Neuron (in vitro differentiated cells): ENCODE measurements at regions not wholly inside any gene's neighbourhood (a gene's known extent, or its start where the extent isn't known, plus 50 kb on each side); places are given as distances from the start of the nearest gene placed in this dataset.
"Not testable (repeated sequence)": the region's sequence is repeated elsewhere in the genome, so short reads cannot be mapped to it uniquely, and the experiment has no call there.

ENCODE experiments used
- H2AFZ ChIP-seq: one replicate; pipeline ENCODE4 v1.6.1; 2013; ENCODE audit warnings: low read depth, mild to moderate bottlenecking, inconsistent platforms, low read length, moderate library complexity
- H3K27me3 ChIP-seq: one replicate; pipeline ENCODE4 v1.6.1; 2013; ENCODE audit warnings: low read length; ENCODE audit not compliant: insufficient read depth
- H3K36me3 ChIP-seq: one replicate; pipeline ENCODE4 v1.6.1; 2013; ENCODE audit warnings: low read length; ENCODE audit not compliant: insufficient read depth
- H3K4me1 ChIP-seq: one replicate; pipeline ENCODE4 v1.6.1; 2013; ENCODE audit warnings: low read length; ENCODE audit not compliant: insufficient read depth
- H3K4me3 ChIP-seq: 2 replicates; pipeline ENCODE4 v1.5.1; 2013; ENCODE audit warnings: mild to moderate bottlenecking, low read length, moderate library complexity
- H3K9me3 ChIP-seq: one replicate; pipeline ENCODE4 v1.6.1; 2013; ENCODE audit warnings: low read length

DNA sequence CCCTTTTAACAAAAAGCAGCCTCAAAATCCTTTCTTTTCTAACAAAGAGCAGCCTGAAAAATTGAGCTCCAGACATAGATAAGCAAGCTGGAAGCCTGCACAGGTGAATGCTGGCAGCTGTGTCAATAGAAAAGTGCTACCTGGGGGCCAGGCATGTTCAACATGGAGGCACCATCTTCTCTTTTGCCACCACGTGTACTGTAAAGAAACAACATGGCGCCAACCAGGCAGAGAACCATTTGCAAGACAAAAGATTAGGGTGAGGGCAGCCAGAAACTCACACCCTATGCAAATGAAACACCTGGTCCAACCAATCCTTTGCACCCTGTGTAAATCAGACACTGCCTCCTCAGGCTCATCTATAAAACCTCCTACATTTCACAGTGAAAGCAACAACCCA is 96.0 kb downstream of the ACTL7B start:
- H3K4me1 ChIP-seq = no peaks in the 10 kb centered on the region
- no peaks in the 10 kb centered on the region for H3K27me3 ChIP-seq
- H3K9me3 ChIP-seq = no peaks in the 10 kb centered on the region
- no peak overlapping the region for H2AFZ ChIP-seq
- no peak overlapping the region for H3K4me3 ChIP-seq
- no peaks in the 10 kb centered on the region for H3K36me3 ChIP-seq

DNA sequence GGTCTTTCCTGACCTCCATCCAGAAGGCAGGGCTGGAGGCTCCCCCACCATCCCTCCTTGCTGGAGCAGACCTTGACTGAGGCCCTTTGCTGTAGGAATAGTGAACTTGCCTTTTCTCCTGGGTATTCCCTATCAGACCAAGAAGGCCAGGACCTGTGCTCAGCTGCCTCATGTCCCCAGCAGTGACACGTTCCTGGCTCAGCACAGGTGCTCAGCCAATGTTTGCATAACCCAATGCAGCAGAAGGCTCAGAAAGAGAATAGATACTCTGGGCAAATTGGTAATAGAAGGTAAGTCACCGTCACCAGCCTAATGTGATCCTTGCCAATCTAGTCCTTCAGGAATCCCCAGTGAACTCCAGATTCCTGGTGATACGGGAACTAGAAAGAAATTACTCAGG is 96.4 kb downstream of the ACTL7B start:
- H3K4me1 ChIP-seq = no peaks in the 10 kb centered on the region
- H2AFZ ChIP-seq = no peak overlapping the region
- no peaks in the 10 kb centered on the region for H3K9me3 ChIP-seq
- no peaks in the 10 kb centered on the region for H3K36me3 ChIP-seq
- no peaks in the 10 kb centered on the region for H3K27me3 ChIP-seq
- no peak overlapping the region for H3K4me3 ChIP-seq

DNA sequence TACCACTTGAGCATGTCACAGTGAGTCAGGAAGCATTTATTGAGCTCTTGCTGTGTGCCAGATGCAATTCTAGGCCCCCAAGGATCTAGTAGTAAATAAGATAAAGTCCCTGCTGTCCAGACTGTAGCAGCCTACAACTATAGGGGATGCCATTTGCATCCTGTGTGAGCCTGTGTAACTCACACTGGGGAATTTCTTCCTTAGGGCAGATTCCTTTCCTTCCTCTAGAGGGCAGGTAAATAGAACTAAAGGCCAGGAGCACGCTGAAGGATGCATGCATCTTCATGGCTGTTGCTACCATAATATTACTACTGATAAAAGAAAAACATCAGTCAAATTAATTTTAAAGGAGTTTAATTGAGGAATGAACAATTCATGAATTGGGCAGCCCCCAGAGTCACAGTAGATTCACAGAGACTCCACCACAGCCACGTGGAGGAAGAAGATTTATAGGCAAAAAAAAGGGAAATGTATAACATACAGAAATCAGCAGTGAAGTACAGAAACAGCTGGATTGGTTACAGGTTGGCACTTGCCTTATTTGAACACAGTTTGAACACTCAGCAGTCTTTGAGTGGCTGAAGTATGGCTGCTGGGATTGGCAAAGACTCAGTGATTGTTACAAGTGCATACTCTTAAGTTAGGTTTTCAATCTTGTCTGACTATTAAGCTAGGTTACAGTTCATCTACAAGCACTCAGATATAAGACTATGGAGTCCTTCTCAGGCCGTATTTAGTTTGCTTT is 98.9 kb downstream of the ACTL7B start:
- Histone ChIP-seq H3K9me3 (no peaks in the 10 kb centered on the region), H3K36me3 (no peaks in the 10 kb centered on the region), H3K4me3 (no peak overlapping the region), H3K27me3 (no peaks in the 10 kb centered on the region), H2AFZ (no peak overlapping the region), H3K4me1 (no peaks in the 10 kb centered on the region)

DNA sequence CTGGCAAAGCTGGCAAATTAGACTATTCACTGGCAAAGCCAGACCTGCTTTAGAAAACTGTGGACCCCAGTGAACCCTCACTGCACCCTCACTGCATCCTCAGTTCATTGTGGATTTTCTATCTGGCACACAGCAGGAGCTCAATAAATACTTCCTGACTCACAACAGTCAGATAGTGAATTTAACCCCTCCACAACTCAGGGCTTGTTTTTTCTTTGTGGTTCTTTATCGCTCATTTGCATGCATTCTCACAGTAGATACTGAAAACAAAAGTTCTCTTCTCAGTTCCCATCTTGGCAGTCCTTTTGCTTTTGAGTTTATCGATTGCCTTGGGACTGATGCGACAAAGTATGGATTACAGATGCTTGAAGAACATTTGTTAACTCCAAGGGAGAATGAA is 99.8 kb downstream of the ACTL7B start:
- no peak overlapping the region for H2AFZ ChIP-seq
- H3K36me3 ChIP-seq = no peaks in the 10 kb centered on the region
- H3K9me3 ChIP-seq = no peaks in the 10 kb centered on the region
- H3K27me3 ChIP-seq = no peaks in the 10 kb centered on the region
- no peaks in the 10 kb centered on the region for H3K4me1 ChIP-seq
- no peak overlapping the region for H3K4me3 ChIP-seq

- Histone ChIP-seq H3K9me3 (no peaks in the 10 kb centered on the region), H3K4me3 (no peak overlapping the region), H2AFZ (no peak overlapping the region), H3K27me3 (no peaks in the 10 kb centered on the region), H3K4me1 (no peaks in the 10 kb centered on the region), H3K36me3 (no peaks in the 10 kb centered on the region)
Observed at GRCh38 chr9:108751369-108751768, 104.4 kb downstream of the ACTL7B start.

DNA sequence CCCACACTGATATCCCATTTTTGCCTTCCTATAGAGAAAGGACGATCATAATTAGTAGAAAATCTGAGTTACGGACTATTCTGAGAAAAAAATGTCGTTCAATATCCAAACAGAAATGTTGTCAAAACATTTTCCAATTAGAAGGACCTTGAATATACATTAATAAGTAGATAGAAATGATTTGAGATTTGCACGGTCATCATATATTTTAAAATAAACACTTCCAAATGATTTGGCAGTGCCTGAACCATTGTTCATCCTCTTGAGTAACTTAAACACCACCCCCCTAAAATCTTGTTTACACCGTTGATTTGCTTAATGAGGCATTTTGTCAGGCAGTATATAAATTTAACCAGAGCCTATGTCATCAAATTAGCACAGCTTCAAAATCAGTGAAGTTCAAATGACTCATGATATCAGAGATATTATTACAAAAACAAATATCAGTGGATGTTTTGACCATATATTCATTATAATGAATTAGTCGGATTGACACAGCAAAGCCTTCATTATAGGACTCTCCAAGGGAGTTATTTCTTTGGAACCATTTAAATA is 105.0 kb downstream of the ACTL7B start:
- no peak overlapping the region for H3K4me3 ChIP-seq
- no peaks in the 10 kb centered on the region for H3K9me3 ChIP-seq
- no peaks in the 10 kb centered on the region for H3K36me3 ChIP-seq
- no peaks in the 10 kb centered on the region for H3K27me3 ChIP-seq
- H3K4me1 ChIP-seq = no peaks in the 10 kb centered on the region
- H2AFZ ChIP-seq = no peak overlapping the region

DNA sequence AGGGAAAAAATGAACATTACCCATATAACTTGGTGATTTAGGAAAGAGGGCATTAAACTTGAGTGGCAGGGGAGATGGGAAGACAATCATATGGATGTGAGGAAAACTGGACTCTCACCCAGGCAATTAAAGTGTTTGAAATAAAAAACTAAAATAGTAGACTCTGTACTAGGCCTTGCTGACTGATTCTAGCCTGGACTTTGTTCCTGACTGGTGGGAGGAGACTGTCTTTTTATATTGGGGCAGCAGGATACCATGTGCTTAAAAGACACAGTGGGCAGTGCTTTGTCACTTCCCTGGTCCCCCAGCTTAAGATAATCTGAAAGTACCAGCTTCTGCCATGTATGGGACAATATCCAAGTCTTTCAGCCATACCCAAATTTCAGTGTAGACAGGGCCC is 107.0 kb downstream of the ACTL7B start:
- Histone ChIP-seq H2AFZ (no peak overlapping the region), H3K4me3 (no peak overlapping the region)

GRCh38 chr9:108746864-108747263 is 108.9 kb downstream of the ACTL7B start:
- H3K9me3 ChIP-seq = no peaks in the 10 kb centered on the region
- H2AFZ ChIP-seq = no peak overlapping the region
- H3K27me3 ChIP-seq = no peaks in the 10 kb centered on the region
- H3K36me3 ChIP-seq = no peaks in the 10 kb centered on the region
- peaks cover 6% of the 10 kb centered on the region for H3K4me1 ChIP-seq
- H3K4me3 ChIP-seq = no peak overlapping the region

More for the DNA sequence above, 107.0 kb downstream of the ACTL7B start:
- Histone ChIP-seq H3K27me3 (no peaks in the 10 kb centered on the region), H3K4me1 (no peaks in the 10 kb centered on the region), H3K36me3 (no peaks in the 10 kb centered on the region), H3K9me3 (no peaks in the 10 kb centered on the region)

- no peaks in the 10 kb centered on the region for H3K9me3 ChIP-seq
- H3K4me3 ChIP-seq = no peak overlapping the region
- no peaks in the 10 kb centered on the region for H3K36me3 ChIP-seq
- no peaks in the 10 kb centered on the region for H3K27me3 ChIP-seq
- no peak overlapping the region for H2AFZ ChIP-seq
- H3K4me1 ChIP-seq = peaks cover 6% of the 10 kb centered on the region
Observed at GRCh38 chr9:108746001-108746400, 109.8 kb downstream of the ACTL7B start.

DNA sequence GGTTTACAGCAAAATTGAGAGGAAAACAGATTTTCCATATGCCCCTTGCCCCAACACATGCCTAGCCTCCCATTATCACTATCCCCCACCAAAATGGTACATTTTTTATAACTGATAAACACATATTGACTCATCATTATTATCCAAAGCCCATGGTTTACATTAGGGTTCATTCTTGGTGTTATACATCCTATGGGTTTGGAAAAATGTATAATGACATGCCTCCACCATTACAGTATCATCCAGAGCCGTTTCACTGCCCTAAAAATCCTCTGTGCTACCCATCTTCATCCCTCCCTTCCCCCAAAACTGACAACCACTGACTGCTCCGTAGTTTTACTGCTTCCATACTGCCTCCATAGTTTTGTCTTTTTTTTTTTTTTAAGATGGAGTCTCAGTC is 111.1 kb downstream of the ACTL7B start:
- no peaks in the 10 kb centered on the region for H3K27me3 ChIP-seq
- no peak overlapping the region for H3K4me3 ChIP-seq
- no peaks in the 10 kb centered on the region for H3K9me3 ChIP-seq
- peaks cover 6% of the 10 kb centered on the region for H3K4me1 ChIP-seq
- no peak overlapping the region for H2AFZ ChIP-seq
- H3K36me3 ChIP-seq = no peaks in the 10 kb centered on the region

DNA sequence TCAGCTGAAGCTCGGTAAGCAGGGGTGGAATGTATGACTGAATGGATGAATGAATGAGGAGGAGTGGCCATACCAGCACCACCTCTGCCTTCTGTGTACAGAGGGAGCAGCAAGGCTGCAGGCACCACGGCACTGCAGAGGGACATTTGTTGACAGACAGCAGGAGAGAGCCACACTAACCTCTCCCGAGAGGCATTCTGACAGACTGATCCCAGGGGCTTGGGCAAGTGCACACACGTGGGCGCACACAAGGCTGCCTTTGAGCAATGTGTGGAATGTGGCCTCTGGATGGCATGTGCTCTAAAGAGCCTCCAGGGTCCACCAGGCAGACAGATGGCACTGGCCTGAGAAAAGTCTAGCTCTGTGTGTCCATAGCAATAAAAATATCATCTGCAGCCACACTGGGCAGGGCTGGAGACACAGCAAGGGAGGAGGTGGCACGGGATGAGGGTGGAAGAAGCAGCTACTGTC is 111.8 kb downstream of the ACTL7B start:
- Histone ChIP-seq H3K27me3 (no peaks in the 10 kb centered on the region), H3K36me3 (no peaks in the 10 kb centered on the region), H3K4me3 (no peak overlapping the region), H3K9me3 (no peaks in the 10 kb centered on the region), H2AFZ (no peak overlapping the region), H3K4me1 (peaks cover 6% of the 10 kb centered on the region)

DNA sequence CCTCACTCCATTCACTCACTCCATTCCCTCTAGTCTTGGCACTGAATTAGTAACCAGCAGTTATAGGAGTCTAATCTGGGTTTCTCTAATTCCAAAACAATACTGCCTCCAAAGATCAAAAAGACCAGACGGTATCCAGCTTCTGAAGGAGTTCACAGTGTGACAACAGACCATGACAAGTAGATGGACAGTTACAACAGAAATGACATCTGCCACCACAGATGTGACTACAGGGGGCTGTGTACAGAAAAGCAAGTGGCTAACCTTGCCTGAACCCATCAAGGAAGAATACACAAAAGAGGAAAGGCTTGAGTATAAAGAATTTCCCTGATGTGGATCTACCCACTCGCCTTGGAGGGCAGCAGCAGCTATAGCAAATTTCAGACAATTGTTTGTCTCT is 112.4 kb downstream of the ACTL7B start:
- no peak overlapping the region for H2AFZ ChIP-seq
- H3K4me1 ChIP-seq = peaks cover 6% of the 10 kb centered on the region
- H3K9me3 ChIP-seq = no peaks in the 10 kb centered on the region
- H3K4me3 ChIP-seq = no peak overlapping the region
- no peaks in the 10 kb centered on the region for H3K27me3 ChIP-seq
- H3K36me3 ChIP-seq = no peaks in the 10 kb centered on the region

- Histone ChIP-seq H3K4me1 (peaks cover 6% of the 10 kb centered on the region), H3K36me3 (no peaks in the 10 kb centered on the region), H3K27me3 (no peaks in the 10 kb centered on the region), H3K9me3 (no peaks in the 10 kb centered on the region), H3K4me3 (no peak overlapping the region), H2AFZ (no peak overlapping the region)
Observed at GRCh38 chr9:108742191-108742590, 113.6 kb downstream of the ACTL7B start.

- not testable (repeated sequence) for H3K27me3 ChIP-seq, H3K4me3 ChIP-seq, H2AFZ ChIP-seq, H3K9me3 ChIP-seq, H3K4me1 ChIP-seq, H3K36me3 ChIP-seq
Observed at GRCh38 chr9:108731292-108731691, 124.5 kb downstream of the ACTL7B start.
